Hepatocyte (in vitro differentiated cells): ENCODE measurements at regions not wholly inside any gene's neighbourhood (a gene's known extent, or its start where the extent isn't known, plus 50 kb on each side); places are given as distances from the start of the nearest gene placed in this dataset.
A peak's percentile ranks its signal among the peaks of the same experiment; 100 is the strongest.

Experiments
- DNase-seq: peaks from one replicate; pipeline ENCODE4 v3.0.0-alpha.2; 2016; ENCODE audit warnings: low spot score
- H2AFZ ChIP-seq: fragments of 200-600 bp; sonication (generic); 2 replicates; pipeline ENCODE4 v1.6.0; 2016; ENCODE audit warnings: antibody characterized with exemption, mild to moderate bottlenecking
- H3K27ac ChIP-seq: fragments of 200-600 bp; sonication (generic); 2 replicates; pipeline ENCODE4 v1.5.1; 2016; ENCODE audit warnings: mild to moderate bottlenecking
- H3K27me3 ChIP-seq: fragments of 200-600 bp; sonication (generic); 2 replicates; pipeline ENCODE4 v1.6.1; 2016
- H3K36me3 ChIP-seq: fragments of 200-600 bp; sonication (generic); replicated peaks from 2 replicates; pipeline ENCODE4 v1.5.1; 2016; ENCODE audit warnings: low read depth; ENCODE audit not compliant: insufficient read depth
- H3K4me1 ChIP-seq: fragments of 200-600 bp; sonication (generic); 2 replicates; pipeline ENCODE4 v1.5.1; 2016; ENCODE audit warnings: mild to moderate bottlenecking, moderate library complexity; ENCODE audit not compliant: insufficient read depth
- H3K4me2 ChIP-seq: fragments of 200-600 bp; sonication (generic); 2 replicates; pipeline ENCODE4 v1.6.0; 2016
- H3K4me3 ChIP-seq: fragments of 200-600 bp; sonication (generic); 2 replicates; pipeline ENCODE4 v1.5.1; 2016; ENCODE audit warnings: mild to moderate bottlenecking
- H3K79me2 ChIP-seq: fragments of 200-600 bp; sonication (generic); 2 replicates; pipeline ENCODE4 v1.6.0; 2017; ENCODE audit warnings: mild to moderate bottlenecking
- H3K9me2 ChIP-seq: fragments of 200-600 bp; sonication (generic); replicated peaks from 2 replicates; pipeline ENCODE4 v1.6.0; 2017; ENCODE audit warnings: mild to moderate bottlenecking; ENCODE audit not compliant: insufficient read depth
- H3K9me3 ChIP-seq: fragments of 200-600 bp; sonication (generic); 2 replicates; pipeline ENCODE4 v1.5.1; 2016; ENCODE audit warnings: low read depth, mild to moderate bottlenecking
- H4K20me1 ChIP-seq: fragments of 200-600 bp; sonication (generic); 2 replicates; pipeline ENCODE4 v1.6.0; 2016; ENCODE audit warnings: mild to moderate bottlenecking; ENCODE audit not compliant: insufficient read depth, poor library complexity, severe bottlenecking
- EZH2 ChIP-seq: fragments of 200-600 bp; sonication (generic); IDR thresholded peaks from 2 replicates; pipeline ENCODE4 v1.6.1; 2016; ENCODE audit warnings: antibody characterized with exemption, mild to moderate bottlenecking, borderline replicate concordance
- EZH2phosphoT487 ChIP-seq: fragments of 200-600 bp; sonication (generic); IDR thresholded peaks from one replicate; pipeline ENCODE4 v1.6.1; 2018; ENCODE audit warnings: antibody characterized with exemption, mild to moderate bottlenecking, low read depth, moderate library complexity; ENCODE audit not compliant: unreplicated experiment, severe bottlenecking
- WGBS: methylation state at CpG from one replicate; pipeline ENCODE4 v1.1.6; 2016; ENCODE audit warnings: low lambda C conversion rate; ENCODE audit errors: missing lambda C conversion rate; 5-methylcytosine and 5-hydroxymethylcytosine counted together
- TF ChIP-seq, protein P1 (sequence below): fragments of 200-600 bp; sonication (generic); IDR thresholded peaks from 2 replicates; pipeline ENCODE4 v1.5.1; 2016; ENCODE audit warnings: antibody characterized with exemption, mild to moderate bottlenecking; ENCODE audit not compliant: poor library complexity

DNA sequence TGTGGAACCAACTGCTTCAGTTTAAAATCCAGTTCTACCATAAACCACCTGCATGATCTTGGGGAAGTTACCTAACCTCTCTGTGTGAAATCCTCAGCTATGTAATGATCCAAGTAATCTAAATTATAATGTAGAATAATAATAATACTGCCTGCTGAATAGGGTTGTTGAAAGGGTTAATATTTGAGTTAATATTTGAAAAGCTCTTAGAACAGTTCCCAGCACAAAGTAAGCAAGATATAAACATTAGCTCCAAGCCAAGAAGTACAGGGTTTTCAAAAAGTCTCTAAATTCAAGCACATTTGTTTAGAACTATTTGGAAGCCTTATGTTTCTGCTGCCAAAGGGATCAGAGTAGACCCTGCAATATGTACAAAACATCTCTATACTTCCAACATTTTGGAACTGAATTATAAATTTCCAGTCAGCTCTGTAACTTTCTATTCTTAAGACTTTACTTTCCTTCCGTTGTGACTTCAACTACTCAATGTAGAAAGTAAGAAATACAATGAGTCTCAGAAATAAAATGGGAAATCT lies 76.7 kb upstream of the FAM9C start:
- Histone ChIP-seq H3K36me3 (no peaks in the 10 kb centered on the region), H3K9me3 (no peaks in the 10 kb centered on the region), H4K20me1 (no peaks in the 10 kb centered on the region), H3K27ac (peak overlapping the region; percentile 90), H3K4me2 (peak overlapping the region; percentile 22), H3K4me3 (no peak overlapping the region), H3K4me1 (peaks cover 36% of the 10 kb centered on the region), H3K79me2 (no peaks in the 10 kb centered on the region), H2AFZ (no peak overlapping the region), H3K27me3 (no peaks in the 10 kb centered on the region), H3K9me2 (no peaks in the 10 kb centered on the region)
- TF ChIP-seq, protein P1, sequence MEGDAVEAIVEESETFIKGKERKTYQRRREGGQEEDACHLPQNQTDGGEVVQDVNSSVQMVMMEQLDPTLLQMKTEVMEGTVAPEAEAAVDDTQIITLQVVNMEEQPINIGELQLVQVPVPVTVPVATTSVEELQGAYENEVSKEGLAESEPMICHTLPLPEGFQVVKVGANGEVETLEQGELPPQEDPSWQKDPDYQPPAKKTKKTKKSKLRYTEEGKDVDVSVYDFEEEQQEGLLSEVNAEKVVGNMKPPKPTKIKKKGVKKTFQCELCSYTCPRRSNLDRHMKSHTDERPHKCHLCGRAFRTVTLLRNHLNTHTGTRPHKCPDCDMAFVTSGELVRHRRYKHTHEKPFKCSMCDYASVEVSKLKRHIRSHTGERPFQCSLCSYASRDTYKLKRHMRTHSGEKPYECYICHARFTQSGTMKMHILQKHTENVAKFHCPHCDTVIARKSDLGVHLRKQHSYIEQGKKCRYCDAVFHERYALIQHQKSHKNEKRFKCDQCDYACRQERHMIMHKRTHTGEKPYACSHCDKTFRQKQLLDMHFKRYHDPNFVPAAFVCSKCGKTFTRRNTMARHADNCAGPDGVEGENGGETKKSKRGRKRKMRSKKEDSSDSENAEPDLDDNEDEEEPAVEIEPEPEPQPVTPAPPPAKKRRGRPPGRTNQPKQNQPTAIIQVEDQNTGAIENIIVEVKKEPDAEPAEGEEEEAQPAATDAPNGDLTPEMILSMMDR = no peak
- TF ChIP-seq EZH2phosphoT487 (no peak), EZH2 (no peak)
- DNase-seq = no peak
- 67% methylated on average over 1 of the region's 1 CpG for WGBS

DNA sequence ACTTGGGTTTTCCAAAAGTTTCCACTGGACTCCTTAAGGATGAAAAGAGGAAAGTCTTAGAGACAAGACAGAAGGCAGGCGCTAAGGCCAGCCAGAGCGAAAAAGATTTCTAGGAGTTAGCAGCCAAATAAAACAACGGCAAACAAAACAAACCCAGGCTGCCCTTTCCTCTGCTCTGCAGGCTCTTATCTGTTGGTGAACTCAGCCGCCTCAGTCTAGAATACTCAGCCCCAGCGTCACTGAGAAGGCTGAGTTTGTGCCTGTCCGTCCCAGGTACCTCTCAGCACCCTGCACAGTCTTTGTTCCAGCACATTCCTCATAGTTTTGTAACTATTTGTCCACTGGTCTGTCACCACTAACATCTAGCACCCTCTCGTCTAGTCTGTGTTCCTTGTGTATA lies 75.6 kb upstream of the FAM9C start:
- 20% methylated on average over 7 of the region's 7 CpGs for WGBS
- no peaks in the 10 kb centered on the region for H3K9me3 ChIP-seq
- TF ChIP-seq, protein P1 = no peak
- TF ChIP-seq EZH2phosphoT487 (no peak), EZH2 (no peak)
- DNase-seq = peak; percentile 85
- no peaks in the 10 kb centered on the region for H3K27me3 ChIP-seq
- no peak overlapping the region for H3K4me3 ChIP-seq
- H3K4me2 ChIP-seq = peak overlapping the region; percentile 64
- no peaks in the 10 kb centered on the region for H3K36me3 ChIP-seq
- H3K4me1 ChIP-seq = peaks cover 36% of the 10 kb centered on the region
- H3K79me2 ChIP-seq = no peaks in the 10 kb centered on the region
- H2AFZ ChIP-seq = peak overlapping the region; percentile 9
- peak overlapping the region; percentile 90 for H3K27ac ChIP-seq
- H4K20me1 ChIP-seq = no peaks in the 10 kb centered on the region
- no peaks in the 10 kb centered on the region for H3K9me2 ChIP-seq

DNA sequence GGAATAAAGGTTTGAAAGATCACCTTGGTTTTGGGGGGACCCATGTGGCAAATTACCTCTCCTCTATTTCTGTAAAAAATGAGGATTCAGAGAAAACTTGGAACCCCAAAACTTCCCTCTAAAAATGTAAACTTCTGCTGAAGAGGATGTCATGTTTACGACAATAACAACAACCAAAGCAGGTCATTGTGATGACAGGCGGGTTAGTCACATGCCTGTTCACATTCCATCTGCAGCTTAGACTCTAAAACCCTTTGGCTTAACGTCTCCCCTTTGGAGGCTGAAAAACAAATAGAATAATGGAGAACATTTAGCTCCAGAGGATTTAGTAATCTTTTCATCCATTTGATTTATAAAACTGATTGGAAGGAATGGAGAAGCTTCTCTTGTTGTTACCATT lies 75.0 kb upstream of the FAM9C start:
- H3K4me3 ChIP-seq = no peak overlapping the region
- H3K36me3 ChIP-seq = no peaks in the 10 kb centered on the region
- no peak overlapping the region for H2AFZ ChIP-seq
- H3K4me1 ChIP-seq = peaks cover 36% of the 10 kb centered on the region
- no peaks in the 10 kb centered on the region for H3K27me3 ChIP-seq
- H3K9me2 ChIP-seq = no peaks in the 10 kb centered on the region
- H3K9me3 ChIP-seq = no peaks in the 10 kb centered on the region
- no peak for DNase-seq
- H4K20me1 ChIP-seq = no peaks in the 10 kb centered on the region
- WGBS = 43% methylated on average over 3 of the region's 3 CpGs
- no peak for TF ChIP-seq EZH2phosphoT487
- TF ChIP-seq EZH2 = no peak
- TF ChIP-seq, protein P1 = no peak
- H3K27ac ChIP-seq = peak overlapping the region; percentile 90
- H3K4me2 ChIP-seq = peak overlapping the region; percentile 64
- no peaks in the 10 kb centered on the region for H3K79me2 ChIP-seq
